ENCODE measurements at regions not wholly inside any gene's neighbourhood (a gene's known extent, or its start where the extent isn't known, plus 50 kb on each side); places are given as distances from the start of the nearest gene placed in this dataset.

- no peak for TF ChIP-seq EP300 (IDR thresholded peaks at IDR 0.05)
- TF ChIP-seq CTCF (IDR thresholded peaks at IDR 0.05) = no peak
- TF ChIP-seq POLR2A (IDR thresholded peaks at IDR 0.05) = no peak
Observed at GRCh38 chr9:18111146-18111545, 362.8 kb upstream of the ADAMTSL1 start.

Data from tibial nerve (tissue), 4 donors.